ENCODE measurements at regions not wholly inside any gene's neighbourhood (a gene's known extent, or its start where the extent isn't known, plus 50 kb on each side); places are given as distances from the start of the nearest gene placed in this dataset.

GRCh38 chrX:37509349-37509748 is 62.1 kb upstream of the LANCL3 start:
- peak; percentile 64 for TF ChIP-seq CTCF (IDR thresholded peaks at IDR 0.05)
- TF ChIP-seq MEF2A (IDR thresholded peaks at IDR 0.05; ENCODE audit: borderline replicate concordance, low read depth), result no peak
